ENCODE measurements at regions not wholly inside any gene's neighbourhood (a gene's known extent, or its start where the extent isn't known, plus 50 kb on each side); places are given as distances from the start of the nearest gene placed in this dataset.

- no peaks in the 10 kb centered on the region for H3K27me3 Mint-ChIP-seq (ENCODE audit: low read depth)
- H3K4me3 Mint-ChIP-seq, result no peak overlapping the region
- H3K4me1 Mint-ChIP-seq (ENCODE audit: low read depth), result no peaks in the 10 kb centered on the region
- H3K9me3 Mint-ChIP-seq, result peaks cover 4% of the 10 kb centered on the region
- H3K27ac Mint-ChIP-seq, result no peak overlapping the region
- H3K36me3 Mint-ChIP-seq (ENCODE audit: low read depth), result no peaks in the 10 kb centered on the region
Measured at GRCh38 chr1:4851385-4852065, 197.1 kb downstream of the AJAP1 start.

DNA sequence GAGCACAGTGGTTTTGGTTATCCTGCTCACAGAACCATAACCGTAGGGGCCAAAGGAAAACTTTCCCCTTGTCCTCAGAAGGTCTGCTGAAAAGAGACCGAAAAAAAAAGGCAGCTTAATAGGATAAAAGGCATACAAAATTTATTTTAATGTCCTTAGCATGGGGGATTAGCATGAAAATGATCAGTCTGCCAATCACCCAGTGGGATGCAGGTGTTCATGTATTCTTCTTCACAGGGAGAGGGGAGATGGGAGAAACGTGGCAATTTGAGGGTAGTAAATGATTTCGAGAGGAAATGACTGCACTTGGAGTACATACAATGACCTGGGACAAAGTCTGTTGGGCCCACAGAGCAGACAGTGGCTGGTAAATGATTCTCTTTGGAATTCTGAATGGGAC is 194.0 kb downstream of the AJAP1 start:
- Mint-ChIP-seq H3K27me3 (ENCODE audit: low read depth) (no peaks in the 10 kb centered on the region), H3K4me1 (ENCODE audit: low read depth) (no peaks in the 10 kb centered on the region), H3K4me3 (no peak overlapping the region), H3K27ac (no peak overlapping the region), H3K9me3 (peaks cover 4% of the 10 kb centered on the region), H3K36me3 (ENCODE audit: low read depth) (no peaks in the 10 kb centered on the region)

GRCh38 chr1:4847711-4848110 is 193.3 kb downstream of the AJAP1 start:
- Mint-ChIP-seq H3K4me1 (ENCODE audit: low read depth) (no peaks in the 10 kb centered on the region), H3K9me3 (peaks cover 4% of the 10 kb centered on the region), H3K36me3 (ENCODE audit: low read depth) (no peaks in the 10 kb centered on the region), H3K27ac (no peak overlapping the region), H3K4me3 (no peak overlapping the region), H3K27me3 (ENCODE audit: low read depth) (no peaks in the 10 kb centered on the region)

All from T-helper 1 cell treated with Interleukin-12 subunit alpha and Interleukin-12 subunit beta and Interleukin-4 antibody, amounts not matched to agents 30 μg/mL and 1 μg/mL, for 36 hours (primary cell).